OCI-LY1 (cell line): ENCODE measurements at regions not wholly inside any gene's neighbourhood (a gene's known extent, or its start where the extent isn't known, plus 50 kb on each side); places are given as distances from the start of the nearest gene placed in this dataset.

Experiments
- CTCF ChIP-seq: fragments of 200-600 bp; sonication (generic), shearing (Covaris generic); IDR thresholded peaks from 2 replicates; pipeline ENCODE4 v1.5.1; 2017; ENCODE audit warnings: mild to moderate bottlenecking, antibody characterized with exemption, low read length, moderate library complexity, mixed read lengths
- EZH2 ChIP-seq: fragments of 200-600 bp; sonication (generic), shearing (Covaris generic); IDR thresholded peaks from 2 replicates; pipeline ENCODE4 v1.8.0; 2017; ENCODE audit warnings: borderline replicate concordance, mixed run types, mild to moderate bottlenecking, antibody characterized with exemption, low read length, moderate library complexity, mixed read lengths

GRCh38 chr12:76611533-76611932 lies 52.0 kb upstream of the OSBPL8 start:
- TF ChIP-seq CTCF (no peak), EZH2 (no peak)
